ENCODE measurements at regions not wholly inside any gene's neighbourhood (a gene's known extent, or its start where the extent isn't known, plus 50 kb on each side); places are given as distances from the start of the nearest gene placed in this dataset.

DNA sequence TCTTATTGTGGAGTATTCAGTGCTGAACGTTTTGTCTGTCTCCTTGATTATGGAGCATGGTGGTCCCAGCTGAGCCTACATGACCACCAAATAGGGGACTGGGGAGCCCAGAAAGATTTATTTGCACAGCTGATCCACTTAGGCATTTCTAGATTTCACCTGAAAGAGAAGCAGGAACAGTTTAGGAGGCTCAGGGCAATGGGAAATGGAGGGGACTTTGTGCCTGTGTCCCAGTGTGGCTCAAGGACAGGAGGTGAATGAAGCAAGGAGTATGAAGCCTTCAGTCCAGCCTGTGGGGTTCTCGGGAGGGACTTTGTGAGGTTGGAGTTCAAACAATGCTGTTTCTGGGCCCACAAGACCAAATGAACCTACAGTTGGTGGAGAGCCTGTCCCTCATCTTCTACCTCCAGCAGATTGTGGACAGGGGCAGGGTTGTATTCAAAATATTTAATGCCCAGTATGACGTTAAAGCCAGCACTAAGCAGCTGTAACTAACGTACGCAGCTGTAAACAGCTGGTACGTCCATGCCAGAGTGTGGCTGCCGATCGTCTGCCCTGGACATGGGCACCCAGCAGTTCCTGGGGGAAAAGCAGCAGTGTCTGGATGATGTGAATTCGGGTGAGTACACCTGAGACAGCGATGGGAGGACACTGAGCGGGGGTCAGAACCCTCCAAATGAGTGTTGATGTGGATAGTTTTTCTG lies 164.9 kb upstream of the RAB4A start:
- FAIRE-seq (no peak), DNase-seq (ENCODE audit: low spot score) (no peak), ATAC-seq (peak; percentile 26; the same call in 2 of the 3 replicates)
- Histone ChIP-seq H3K36me3 (replicated peaks in 1 of 2; ENCODE audit: control insufficient read depth in 1 of 2, insufficient read depth in 2 of 2, low read length in 2 of 2) (no peaks in the 10 kb centered on the region), H3K4me1 (ENCODE audit: insufficient read depth, low read length) (peaks cover 93% of the 10 kb centered on the region), H3K27ac (ENCODE audit: extremely low read length, insufficient read depth, low read length) (peak overlapping the region; percentile 53), H3K79me2 (ENCODE audit: insufficient read depth, low read length) (no peaks in the 10 kb centered on the region), H3K4me2 (ENCODE audit: low read depth, low read length) (peak overlapping the region; percentile 14; the same call in 1 of the 2 replicates), H2AFZ (ENCODE audit: low read length) (peak overlapping the region; percentile 62), H3K27me3 (ENCODE audit: control insufficient read depth in 1 of 2, insufficient read depth in 2 of 2, low read length in 2 of 2) (no peaks in the 10 kb centered on the region), H3K9me3 (ENCODE audit: low read length) (no peaks in the 10 kb centered on the region), H3K9ac (ENCODE audit: insufficient read depth, low read depth, low read length) (no peak overlapping the region), H4K20me1 (ENCODE audit: insufficient read depth, low read length) (no peaks in the 10 kb centered on the region), H3K4me3 (replicated peaks in 1 of 3; ENCODE audit: insufficient read depth in 1 of 3, low read depth in 2 of 3, low read length in 3 of 3) (no peak overlapping the region)
- in situ Hi-C loops (cut with HindIII; ENCODE audit: extremely low pct_ligation_motif_present, low pct_unique_long_range_greater_than_20kb) (no loop called here), intact Hi-C loops (cut with micrococcal nuclease; ENCODE audit: unreplicated experiment) (loop anchor here (10.0 kb wide), 1 partner anchor 119 kb away; no protein-coding TSS in a partner anchor)
- no TSS peak for BruUV-seq (replicated peaks)
- CTCF ChIA-PET (ENCODE audit: low intra/inter-chr PET ratio, low total read pairs), result no interaction called here
- WGBS (ENCODE audit: low lambda C conversion rate), result 67% methylated on average over 11 of the region's 11 CpGs
- POLR2A ChIA-PET, result interaction anchor here (1.3 kb wide), 1 partner anchor 24 kb away, joined by 3 read pairs; no protein-coding TSS in a partner anchor
- TF ChIP-seq CHD2 (IDR thresholded peaks at IDR 0.05; ENCODE audit: low read depth, low read length) (no peak), GPBP1L1 (CRISPR knock-in tag; IDR thresholded peaks at IDR 0.05) (no peak), POLR2G (IDR thresholded peaks at IDR 0.05; ENCODE audit: low read depth, low read length) (no peak), ZKSCAN5 (CRISPR knock-in tag; IDR thresholded peaks at IDR 0.05) (0 out of 2 replicates have a peak, but pooled peaks have one; percentile 24), JUND (CRISPR knock-in tag; IDR thresholded peaks at IDR 0.05) (no peak), ARHGAP35 (CRISPR knock-in tag; IDR thresholded peaks at IDR 0.05; ENCODE audit: borderline replicate concordance) (no peak), CEBPB (IDR thresholded peaks at IDR 0.05; ENCODE audit: borderline replicate concordance, low read depth, low read length) (peak; percentile 5; the same call in 1 of the 2 replicates), ZMYM3 (CRISPR knock-in tag; IDR thresholded peaks at IDR 0.05) (0 out of 2 replicates have a peak, but pooled peaks have one; percentile 22), NKX3-1 (CRISPR knock-in tag; IDR thresholded peaks at IDR 0.05) (no peak), ZNF619 (CRISPR knock-in tag; IDR thresholded peaks at IDR 0.05) (no peak), ZNF687 (CRISPR knock-in tag; IDR thresholded peaks at IDR 0.05) (peak; percentile 29; the same call in 1 of the 2 replicates), NR2F2 (IDR thresholded peaks at IDR 0.05; ENCODE audit: borderline replicate concordance, low read depth) (no peak), JUN (CRISPR knock-in tag; IDR thresholded peaks at IDR 0.05) (no peak), MAZ (IDR thresholded peaks at IDR 0.05; ENCODE audit: borderline replicate concordance, low read depth, low read length) (no peak), MAZ (CRISPR knock-in tag; IDR thresholded peaks at IDR 0.05; ENCODE audit: low read depth) (no peak), BCL6 (CRISPR knock-in tag; IDR thresholded peaks at IDR 0.05) (no peak)
- TF ChIP-seq, protein P1, sequence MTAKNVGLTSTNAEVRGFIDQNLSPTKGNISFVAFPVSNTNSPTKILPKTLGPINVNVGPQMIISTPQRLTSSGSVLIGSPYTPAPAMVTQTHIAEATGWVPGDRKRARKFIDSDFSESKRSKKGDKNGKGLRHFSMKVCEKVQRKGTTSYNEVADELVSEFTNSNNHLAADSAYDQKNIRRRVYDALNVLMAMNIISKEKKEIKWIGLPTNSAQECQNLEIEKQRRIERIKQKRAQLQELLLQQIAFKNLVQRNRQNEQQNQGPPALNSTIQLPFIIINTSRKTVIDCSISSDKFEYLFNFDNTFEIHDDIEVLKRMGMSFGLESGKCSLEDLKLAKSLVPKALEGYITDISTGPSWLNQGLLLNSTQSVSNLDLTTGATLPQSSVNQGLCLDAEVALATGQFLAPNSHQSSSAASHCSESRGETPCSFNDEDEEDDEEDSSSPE (CRISPR knock-in tag; IDR thresholded peaks at IDR 0.05), result no peak

All from HepG2 (cell line).